Osteocyte (in vitro differentiated cells): ENCODE measurements at regions not wholly inside any gene's neighbourhood (a gene's known extent, or its start where the extent isn't known, plus 50 kb on each side); places are given as distances from the start of the nearest gene placed in this dataset.

Source experiments
- DNase-seq: peaks from one replicate; pipeline ENCODE4 v3.0.0; 2021; ENCODE audit warnings: mixed read lengths; ENCODE audit not compliant: unreplicated experiment; ENCODE audit errors: extremely low spot score
- H3K27ac Mint-ChIP-seq: one replicate; pipeline ENCODE4 v1.8.0; 2021; ENCODE audit warnings: mild to moderate bottlenecking, mixed read lengths; ENCODE audit not compliant: unreplicated experiment
- H3K27me3 Mint-ChIP-seq: one replicate; pipeline ENCODE4 v1.8.0; 2021; ENCODE audit warnings: mixed read lengths; ENCODE audit not compliant: unreplicated experiment
- H3K36me3 Mint-ChIP-seq: one replicate; pipeline ENCODE4 v1.8.0; 2021; ENCODE audit warnings: mixed read lengths; ENCODE audit not compliant: unreplicated experiment
- H3K4me1 Mint-ChIP-seq: one replicate; pipeline ENCODE4 v1.8.0; 2021; ENCODE audit warnings: mixed read lengths; ENCODE audit not compliant: unreplicated experiment
- H3K4me3 Mint-ChIP-seq: one replicate; pipeline ENCODE4 v1.8.0; 2021; ENCODE audit warnings: mild to moderate bottlenecking, moderate library complexity, mixed read lengths; ENCODE audit not compliant: unreplicated experiment
- H3K9me3 Mint-ChIP-seq: one replicate; pipeline ENCODE4 v1.8.0; 2021; ENCODE audit warnings: mixed read lengths; ENCODE audit not compliant: unreplicated experiment
- CTCF ChIP-seq: fragments of 200-600 bp; sonication (generic); IDR thresholded peaks from 2 replicates; pipeline ENCODE4 v1.5.0; 2021; ENCODE audit warnings: antibody characterized with exemption, mild to moderate bottlenecking, moderate library complexity

DNA sequence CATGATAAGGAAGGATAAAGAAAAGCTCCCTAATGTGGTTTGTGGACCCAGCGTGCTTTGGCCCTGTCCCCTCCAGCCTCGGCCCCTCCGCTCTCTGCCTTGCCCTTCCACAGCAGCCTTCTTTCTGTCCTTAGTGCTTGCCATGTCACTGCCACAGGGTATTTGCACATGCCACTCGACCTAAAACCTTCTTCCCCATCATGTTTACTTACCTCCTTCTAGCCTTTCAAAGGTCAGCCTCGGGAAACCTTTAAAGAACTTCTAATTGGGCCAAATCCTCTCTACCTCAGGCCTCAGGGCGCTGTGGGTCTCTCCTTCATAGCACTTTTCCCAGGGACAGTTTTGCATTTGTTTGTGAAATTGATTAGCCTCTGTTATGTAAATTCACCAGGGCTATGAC lies 73.0 kb downstream of the SCN11A start:
- no peaks in the 10 kb centered on the region for H3K36me3 Mint-ChIP-seq
- no peaks in the 10 kb centered on the region for H3K9me3 Mint-ChIP-seq
- no peak overlapping the region for H3K27ac Mint-ChIP-seq

DNA sequence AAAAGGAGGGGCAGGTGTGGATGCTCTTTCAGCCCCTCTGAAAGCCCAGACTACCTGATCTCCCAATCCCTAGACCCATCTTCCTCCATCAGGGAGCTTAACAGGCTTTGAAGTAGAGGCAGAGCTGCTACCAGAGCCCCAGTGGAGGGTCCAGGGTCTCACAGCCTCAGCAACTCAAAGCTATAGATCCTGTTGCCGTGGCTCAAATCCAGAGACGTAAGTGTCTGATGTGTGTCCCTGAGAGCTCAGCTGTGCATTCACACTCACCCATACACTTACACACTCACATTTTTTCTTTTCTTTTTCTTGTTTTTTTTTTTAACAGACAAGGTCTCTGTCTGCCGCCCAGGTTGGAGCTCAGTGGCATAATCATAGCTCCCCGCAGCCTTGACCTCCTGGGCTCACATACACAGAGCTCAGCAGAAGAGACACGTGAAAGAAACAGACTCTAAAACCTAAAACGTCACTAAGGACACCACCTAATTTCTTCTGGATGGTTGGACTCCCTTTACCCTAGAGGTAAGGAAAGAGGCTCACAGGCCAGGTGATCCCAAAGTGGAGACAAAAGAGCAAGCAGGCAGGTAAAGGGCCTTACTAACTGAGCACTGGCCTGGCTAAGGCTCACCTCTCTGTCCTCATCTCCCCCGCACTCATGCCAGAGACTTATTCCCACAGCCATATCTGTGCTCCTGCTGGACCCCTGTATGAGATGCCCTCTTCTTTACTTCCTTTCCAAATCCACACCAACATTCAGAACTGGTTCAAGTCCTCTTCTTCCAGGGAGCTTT lies 80.7 kb downstream of the SCN11A start:
- DNase-seq, result peak; percentile 73
- H3K4me1 Mint-ChIP-seq, result no peaks in the 10 kb centered on the region
- no peak overlapping the region for H3K4me3 Mint-ChIP-seq
- peaks cover 26% of the 10 kb centered on the region for H3K27me3 Mint-ChIP-seq
- no peak overlapping the region for H3K27ac Mint-ChIP-seq
- H3K36me3 Mint-ChIP-seq, result no peaks in the 10 kb centered on the region
- no peaks in the 10 kb centered on the region for H3K9me3 Mint-ChIP-seq
- TF ChIP-seq CTCF, result no peak

More for the DNA sequence above, 73.0 kb downstream of the SCN11A start:
- Mint-ChIP-seq H3K27me3 (peaks cover 22% of the 10 kb centered on the region), H3K4me3 (no peak overlapping the region), H3K4me1 (no peaks in the 10 kb centered on the region)
- peak; percentile 56 for DNase-seq
- no peak for TF ChIP-seq CTCF

DNA sequence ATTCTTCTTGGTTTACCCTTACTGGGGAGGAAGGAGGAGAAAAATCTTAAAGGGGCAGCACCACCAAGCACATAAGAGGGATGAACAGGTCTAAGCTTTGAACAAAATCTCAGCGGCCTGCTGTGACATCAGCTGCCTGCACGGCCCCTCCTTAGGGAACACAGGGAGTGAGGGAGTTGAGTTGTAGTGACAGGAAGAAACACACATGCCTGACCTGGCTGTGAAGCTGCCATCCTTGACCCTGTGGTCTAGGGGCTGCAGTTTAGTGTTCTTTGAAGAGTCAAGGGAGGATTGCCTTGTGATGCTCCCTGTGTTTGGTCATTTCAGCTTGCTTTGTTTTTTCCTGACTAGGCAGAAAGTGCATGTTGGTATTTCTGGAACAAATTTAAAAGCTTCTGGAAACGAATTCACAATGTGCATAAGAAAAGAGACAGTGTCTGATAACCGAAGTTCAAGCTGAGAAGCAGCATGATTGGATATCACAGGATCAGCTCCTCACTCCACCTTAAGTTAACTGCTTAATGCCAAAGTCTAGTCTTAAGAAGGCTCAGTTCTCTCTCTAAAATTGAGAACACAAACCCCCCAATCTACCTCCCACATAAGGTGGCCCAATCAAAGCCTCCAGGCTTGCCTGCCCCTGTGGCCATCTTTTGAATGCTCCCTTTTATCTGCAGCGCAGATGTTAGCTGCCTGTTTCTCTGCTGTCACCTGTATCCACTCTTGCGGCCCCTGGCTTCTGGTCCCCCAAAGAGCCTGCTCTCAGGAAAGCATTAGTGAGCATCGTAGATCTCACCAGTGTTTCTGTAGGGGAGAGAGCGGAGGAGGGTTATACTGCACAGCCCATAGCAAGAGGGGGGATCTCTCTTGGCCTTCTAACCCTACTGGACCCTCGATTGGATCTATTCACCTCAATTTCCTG lies 82.2 kb downstream of the SCN11A start:
- no peak overlapping the region for H3K4me3 Mint-ChIP-seq

GRCh38 chr3:38968891-38969290 lies 82.9 kb downstream of the SCN11A start:
- TF ChIP-seq CTCF, result no peak
- Mint-ChIP-seq H3K27ac (no peak overlapping the region), H3K4me1 (no peaks in the 10 kb centered on the region), H3K9me3 (no peaks in the 10 kb centered on the region), H3K4me3 (no peak overlapping the region), H3K36me3 (no peaks in the 10 kb centered on the region), H3K27me3 (peaks cover 22% of the 10 kb centered on the region)
- peak; percentile 53 for DNase-seq

More for the DNA sequence above, 82.2 kb downstream of the SCN11A start:
- TF ChIP-seq CTCF, result no peak
- peak; percentile 59 for DNase-seq
- H3K4me1 Mint-ChIP-seq, result no peaks in the 10 kb centered on the region
- no peaks in the 10 kb centered on the region for H3K36me3 Mint-ChIP-seq
- H3K9me3 Mint-ChIP-seq, result no peaks in the 10 kb centered on the region
- no peak overlapping the region for H3K27ac Mint-ChIP-seq
- H3K27me3 Mint-ChIP-seq, result peaks cover 25% of the 10 kb centered on the region

DNA sequence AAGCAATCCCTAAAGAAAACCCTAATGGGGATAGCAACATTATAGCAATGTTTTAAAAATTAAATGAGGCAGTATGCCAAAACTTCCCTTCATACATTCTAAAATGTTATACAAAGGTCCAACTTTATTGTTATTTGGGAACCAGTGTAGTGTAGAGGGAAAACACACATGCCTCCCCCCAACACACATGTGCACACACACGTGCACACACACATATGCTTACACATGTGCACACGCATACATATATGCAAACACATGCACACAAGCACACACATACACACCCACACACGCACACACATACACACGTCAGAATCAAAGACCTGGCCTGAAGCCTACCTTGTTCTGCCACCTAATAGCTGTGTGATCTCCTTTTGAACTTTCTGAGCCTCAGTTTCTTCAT lies 83.3 kb downstream of the SCN11A start:
- no peaks in the 10 kb centered on the region for H3K4me1 Mint-ChIP-seq
- peak; percentile 2 for DNase-seq
- peaks cover 20% of the 10 kb centered on the region for H3K27me3 Mint-ChIP-seq
- no peak overlapping the region for H3K4me3 Mint-ChIP-seq
- TF ChIP-seq CTCF, result no peak
- no peaks in the 10 kb centered on the region for H3K36me3 Mint-ChIP-seq
- no peak overlapping the region for H3K27ac Mint-ChIP-seq
- H3K9me3 Mint-ChIP-seq, result no peaks in the 10 kb centered on the region
